PFSK-1 (cell line): ENCODE measurements at regions not wholly inside any gene's neighbourhood (a gene's known extent, or its start where the extent isn't known, plus 50 kb on each side); places are given as distances from the start of the nearest gene placed in this dataset.

Experiments
- POLR2AphosphoS5 ChIP-seq: IDR thresholded peaks from 2 replicates; pipeline ENCODE4 v1.6.1; 2012; ENCODE audit warnings: low read depth, mild to moderate bottlenecking, control low read depth, low read length, moderate library complexity
- TAF1 ChIP-seq: IDR thresholded peaks from 2 replicates; pipeline ENCODE4 v1.6.1; 2012; ENCODE audit warnings: low read length, control low read depth, borderline replicate concordance; ENCODE audit not compliant: insufficient read depth
- TF ChIP-seq, protein P1 (sequence below), 2 experiments: IDR thresholded peaks; 2 replicates each; pipeline versions ENCODE4 v1.6.1 to v1.8.0; 2011 to 2012; ENCODE audit warnings: low read depth in 2 of 2, low read length in 2 of 2, control low read depth in 1 of 2, inconsistent platforms in 1 of 2, mild to moderate bottlenecking in 1 of 2, moderate library complexity in 1 of 2; ENCODE audit not compliant: insufficient read depth in 1 of 2

DNA sequence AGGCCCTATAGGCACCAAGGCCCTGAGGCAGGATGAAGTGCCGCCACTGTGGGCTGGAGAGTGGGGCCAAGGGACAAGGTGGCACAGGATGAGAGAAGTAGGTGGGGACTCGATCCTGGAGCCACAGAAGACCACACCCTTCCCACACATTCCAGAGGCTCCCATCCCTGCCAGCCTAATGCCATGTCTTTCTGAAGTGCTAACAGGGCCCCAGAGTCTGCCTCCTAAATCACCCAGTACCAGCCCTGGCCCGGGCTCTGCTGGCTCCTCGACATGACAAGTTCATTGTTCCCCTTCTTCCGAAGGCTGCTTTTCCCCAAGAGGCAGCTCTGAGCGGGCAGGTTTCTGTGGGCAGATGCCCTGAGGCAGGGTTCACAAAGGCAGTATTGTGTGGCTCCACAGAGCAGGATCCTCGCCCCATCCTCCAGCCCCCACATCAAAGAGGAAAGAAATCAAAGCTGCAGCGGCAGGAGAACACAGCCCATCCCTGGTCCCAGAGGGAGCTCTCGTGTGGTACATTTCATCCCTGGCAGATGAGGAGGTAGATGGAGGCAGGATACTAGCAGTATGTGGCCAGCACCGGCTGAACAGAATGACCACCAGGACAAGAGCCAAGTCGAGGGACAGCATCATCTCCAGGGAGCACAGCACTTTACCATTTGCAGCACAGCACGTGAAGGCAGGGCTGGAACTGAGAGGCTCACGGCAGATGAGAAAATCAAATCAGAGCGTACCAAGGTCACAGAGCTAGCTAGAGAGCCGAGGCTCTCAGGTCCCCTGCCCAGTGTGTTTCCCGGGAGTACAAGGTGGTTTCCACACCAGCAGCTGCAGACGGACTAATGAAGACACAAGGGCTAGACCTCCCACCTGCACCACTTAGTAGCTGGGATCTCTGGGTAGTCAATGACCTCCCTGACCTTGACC is 64.8 kb downstream of the SYF2 start:
- TF ChIP-seq POLR2AphosphoS5 (no peak), TAF1 (no peak)
- TF ChIP-seq, protein P1, sequence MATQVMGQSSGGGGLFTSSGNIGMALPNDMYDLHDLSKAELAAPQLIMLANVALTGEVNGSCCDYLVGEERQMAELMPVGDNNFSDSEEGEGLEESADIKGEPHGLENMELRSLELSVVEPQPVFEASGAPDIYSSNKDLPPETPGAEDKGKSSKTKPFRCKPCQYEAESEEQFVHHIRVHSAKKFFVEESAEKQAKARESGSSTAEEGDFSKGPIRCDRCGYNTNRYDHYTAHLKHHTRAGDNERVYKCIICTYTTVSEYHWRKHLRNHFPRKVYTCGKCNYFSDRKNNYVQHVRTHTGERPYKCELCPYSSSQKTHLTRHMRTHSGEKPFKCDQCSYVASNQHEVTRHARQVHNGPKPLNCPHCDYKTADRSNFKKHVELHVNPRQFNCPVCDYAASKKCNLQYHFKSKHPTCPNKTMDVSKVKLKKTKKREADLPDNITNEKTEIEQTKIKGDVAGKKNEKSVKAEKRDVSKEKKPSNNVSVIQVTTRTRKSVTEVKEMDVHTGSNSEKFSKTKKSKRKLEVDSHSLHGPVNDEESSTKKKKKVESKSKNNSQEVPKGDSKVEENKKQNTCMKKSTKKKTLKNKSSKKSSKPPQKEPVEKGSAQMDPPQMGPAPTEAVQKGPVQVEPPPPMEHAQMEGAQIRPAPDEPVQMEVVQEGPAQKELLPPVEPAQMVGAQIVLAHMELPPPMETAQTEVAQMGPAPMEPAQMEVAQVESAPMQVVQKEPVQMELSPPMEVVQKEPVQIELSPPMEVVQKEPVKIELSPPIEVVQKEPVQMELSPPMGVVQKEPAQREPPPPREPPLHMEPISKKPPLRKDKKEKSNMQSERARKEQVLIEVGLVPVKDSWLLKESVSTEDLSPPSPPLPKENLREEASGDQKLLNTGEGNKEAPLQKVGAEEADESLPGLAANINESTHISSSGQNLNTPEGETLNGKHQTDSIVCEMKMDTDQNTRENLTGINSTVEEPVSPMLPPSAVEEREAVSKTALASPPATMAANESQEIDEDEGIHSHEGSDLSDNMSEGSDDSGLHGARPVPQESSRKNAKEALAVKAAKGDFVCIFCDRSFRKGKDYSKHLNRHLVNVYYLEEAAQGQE (IDR thresholded peaks at IDR 0.05; ENCODE audit: insufficient read depth in 1 of 2, low read depth in 2 of 2, low read length in 2 of 2) = no peak
